Transverse colon (tissue), 3 donors: ENCODE measurements at regions not wholly inside any gene's neighbourhood (a gene's known extent, or its start where the extent isn't known, plus 50 kb on each side); places are given as distances from the start of the nearest gene placed in this dataset.

Source experiments
- CTCF ChIP-seq, 5 experiments: fragments of 200-600 bp in 3 of 5; fragments of 450-650 bp in 2 of 5; sonication (generic) in 3 of 5; IDR thresholded peaks; 1 replicate in 2 of 5; 2 replicates in 3 of 5; pipeline ENCODE4 v1.5.1; 2016 to 2017; ENCODE audit warnings: antibody characterized with exemption in 5 of 5, inconsistent platforms in 3 of 5, mild to moderate bottlenecking in 2 of 5, moderate library complexity in 1 of 5
- POLR2A ChIP-seq: fragments of 450-650 bp; IDR thresholded peaks from one replicate; pipeline ENCODE4 v1.6.1; 2016; ENCODE audit warnings: antibody characterized with exemption, mild to moderate bottlenecking, moderate library complexity

GRCh38 chr4:129531253-129531652, 435.3 kb downstream of the C4orf33 start:
- no peak for TF ChIP-seq POLR2A
- TF ChIP-seq CTCF (IDR thresholded peaks at IDR 0.05) = no peak
